ENCODE measurements at regions not wholly inside any gene's neighbourhood (a gene's known extent, or its start where the extent isn't known, plus 50 kb on each side); places are given as distances from the start of the nearest gene placed in this dataset.

DNA sequence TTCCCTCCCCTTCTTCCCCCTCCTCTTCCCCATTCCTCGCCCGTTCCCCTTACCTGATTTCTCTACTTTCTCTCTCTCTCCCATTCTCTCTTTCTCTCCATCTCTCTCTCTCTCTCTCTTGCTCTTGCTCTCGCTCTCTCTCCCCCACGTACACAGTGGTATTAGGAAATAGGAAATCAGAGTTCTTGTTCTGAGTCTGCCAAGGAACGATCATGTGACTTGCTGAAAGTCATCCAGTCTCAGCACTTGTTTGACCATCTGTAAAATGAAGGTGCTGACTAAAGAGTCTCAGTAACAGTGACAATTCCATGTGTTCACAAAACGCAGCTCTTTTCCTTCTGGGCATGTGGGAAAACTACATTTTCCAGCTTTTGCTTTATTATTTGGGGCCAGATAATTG is 445.0 kb upstream of the TGFBR2 start:
- no peaks in the 10 kb centered on the region for H3K9me3 ChIP-seq (ENCODE audit: low read depth)
- peak in 1 of 2 donors; percentile 93 for DNase-seq (ENCODE audit: low read depth in 1 of 2, low spot score in 1 of 2)

DNA sequence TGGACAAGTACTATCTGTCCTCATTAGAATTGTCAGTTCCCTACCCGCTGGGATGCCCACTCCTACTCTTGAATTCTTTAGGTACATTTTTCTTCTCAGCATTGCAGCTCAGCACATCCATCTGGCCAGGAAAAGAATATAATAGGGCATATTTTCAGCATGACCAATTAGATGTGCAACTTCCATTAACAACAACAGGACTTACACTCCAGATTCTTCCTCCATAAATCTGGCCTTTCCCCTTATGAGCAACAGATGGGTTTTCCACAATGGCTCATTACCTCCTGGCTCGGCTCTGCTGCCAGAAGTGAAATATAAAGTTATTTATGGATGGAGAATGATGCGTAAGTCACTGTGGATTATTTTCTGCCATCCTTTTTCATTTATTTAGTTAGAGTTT is 443.8 kb upstream of the TGFBR2 start:
- no peaks in the 10 kb centered on the region for H3K9me3 ChIP-seq (ENCODE audit: low read depth)
- H3K27me3 ChIP-seq, result no peaks in the 10 kb centered on the region
- no peak for TF ChIP-seq CTCF (IDR thresholded peaks at IDR 0.05; ENCODE audit: low read depth, low read length)
- peaks cover 6% of the 10 kb centered on the region for H3K4me1 ChIP-seq (ENCODE audit: low read depth)
- H3K36me3 ChIP-seq, result no peaks in the 10 kb centered on the region
- no peak overlapping the region for H3K4me3 ChIP-seq
- peak in 1 of 2 donors; percentile 26 for DNase-seq (ENCODE audit: low read depth in 1 of 2, low spot score in 1 of 2)
- H3K27ac ChIP-seq, result no peak overlapping the region

More for the DNA sequence above, 445.0 kb upstream of the TGFBR2 start:
- Histone ChIP-seq H3K27ac (no peak overlapping the region), H3K36me3 (no peaks in the 10 kb centered on the region), H3K4me1 (ENCODE audit: low read depth) (peaks cover 6% of the 10 kb centered on the region), H3K4me3 (no peak overlapping the region), H3K27me3 (no peaks in the 10 kb centered on the region)
- no peak for TF ChIP-seq CTCF (IDR thresholded peaks at IDR 0.05; ENCODE audit: low read depth, low read length)

DNA sequence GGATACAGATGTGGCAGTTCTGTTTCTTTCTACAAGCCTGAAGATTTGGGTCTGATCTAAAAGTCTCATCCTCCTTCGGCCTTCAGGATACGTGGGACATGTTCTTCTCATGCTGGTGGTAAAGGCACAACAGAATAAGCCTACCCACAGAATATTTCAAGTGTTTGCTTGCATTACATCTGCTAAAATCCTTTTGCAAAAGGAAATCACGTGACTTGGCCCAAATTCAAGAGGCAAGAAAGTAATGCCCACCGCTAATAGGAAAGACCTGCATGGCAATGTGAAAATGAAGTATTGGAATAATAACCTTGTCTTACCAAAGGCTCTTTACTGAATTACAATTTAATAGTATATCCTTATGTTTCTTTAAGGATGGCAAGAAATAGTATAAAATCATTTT is 439.9 kb upstream of the TGFBR2 start:
- H3K27me3 ChIP-seq, result no peaks in the 10 kb centered on the region
- H3K4me1 ChIP-seq (ENCODE audit: low read depth), result peaks cover 6% of the 10 kb centered on the region
- DNase-seq (ENCODE audit: low read depth in 1 of 2, low spot score in 1 of 2), result no peak
- H3K4me3 ChIP-seq, result no peak overlapping the region
- no peaks in the 10 kb centered on the region for H3K9me3 ChIP-seq (ENCODE audit: low read depth)
- TF ChIP-seq CTCF (IDR thresholded peaks at IDR 0.05; ENCODE audit: low read depth, low read length), result no peak
- H3K36me3 ChIP-seq, result no peaks in the 10 kb centered on the region
- H3K27ac ChIP-seq, result no peak overlapping the region

GRCh38 chr3:30167541-30168011 is 438.8 kb upstream of the TGFBR2 start:
- Histone ChIP-seq H3K4me1 (ENCODE audit: low read depth) (peaks cover 6% of the 10 kb centered on the region), H3K36me3 (no peaks in the 10 kb centered on the region), H3K27me3 (no peaks in the 10 kb centered on the region), H3K4me3 (no peak overlapping the region), H3K27ac (no peak overlapping the region), H3K9me3 (ENCODE audit: low read depth) (no peaks in the 10 kb centered on the region)
- DNase-seq (ENCODE audit: low read depth in 1 of 2, low spot score in 1 of 2), result no peak
- no peak for TF ChIP-seq CTCF (IDR thresholded peaks at IDR 0.05; ENCODE audit: low read depth, low read length)

DNA sequence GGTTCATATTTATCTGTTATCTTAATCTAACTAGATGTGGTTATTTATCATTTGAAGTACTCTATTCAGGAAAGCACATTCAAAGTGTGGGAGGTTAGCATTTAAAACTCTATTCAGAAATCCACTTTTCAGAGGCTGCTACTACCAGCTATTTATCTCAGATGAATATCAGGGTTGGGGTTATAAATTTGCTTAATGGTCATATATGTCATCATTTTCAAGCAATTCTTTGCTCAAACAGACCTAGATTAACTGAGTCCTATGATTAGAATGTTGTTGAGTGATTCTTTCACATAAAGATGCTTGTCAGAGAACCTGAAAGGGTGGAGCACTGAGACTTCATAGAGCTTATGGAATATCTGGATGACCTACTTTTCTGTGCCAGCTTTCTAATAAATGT is 436.9 kb upstream of the TGFBR2 start:
- no peaks in the 10 kb centered on the region for H3K9me3 ChIP-seq (ENCODE audit: low read depth)
- no peak for DNase-seq (ENCODE audit: low read depth in 1 of 2, low spot score in 1 of 2)
- H3K27ac ChIP-seq, result no peak overlapping the region
- no peaks in the 10 kb centered on the region for H3K27me3 ChIP-seq
- H3K4me3 ChIP-seq, result no peak overlapping the region
- TF ChIP-seq CTCF (IDR thresholded peaks at IDR 0.05; ENCODE audit: low read depth, low read length), result no peak
- H3K4me1 ChIP-seq (ENCODE audit: low read depth), result no peaks in the 10 kb centered on the region
- H3K36me3 ChIP-seq, result no peaks in the 10 kb centered on the region

Data from cardiac muscle cell (in vitro differentiated cells and primary cell).